22Rv1 (cell line): ENCODE measurements at regions not wholly inside any gene's neighbourhood (a gene's known extent, or its start where the extent isn't known, plus 50 kb on each side); places are given as distances from the start of the nearest gene placed in this dataset.

Experiments used
- CTCF ChIP-seq: fragments of 450-650 bp; IDR thresholded peaks from 2 replicates; pipeline ENCODE4 v1.5.1; 2017; ENCODE audit warnings: mild to moderate bottlenecking
- ZFX ChIP-seq: fragments of 450-650 bp; IDR thresholded peaks from 2 replicates; pipeline ENCODE4 v1.6.1; 2017; ENCODE audit warnings: antibody characterized with exemption, borderline replicate concordance

GRCh38 chr2:35293261-35293660 lies 1062.3 kb upstream of the CRIM1 start:
- TF ChIP-seq CTCF (no peak), ZFX (no peak)
